GM13977 (cell line): ENCODE measurements at regions not wholly inside any gene's neighbourhood (a gene's known extent, or its start where the extent isn't known, plus 50 kb on each side); places are given as distances from the start of the nearest gene placed in this dataset.
"Not testable (repeated sequence)": the region's sequence is repeated elsewhere in the genome, so short reads cannot be mapped to it uniquely, and the experiment has no call there.

Experiments
- DNase-seq: peaks from one replicate; pipeline ENCODE4 v3.0.0; 2012; ENCODE audit warnings: low spot score
- CTCF ChIP-seq: IDR thresholded peaks from 2 replicates; pipeline ENCODE4 v1.5.1; 2012; ENCODE audit warnings: mild to moderate bottlenecking, control low read depth; ENCODE audit not compliant: insufficient read depth; ENCODE audit errors: extremely low read depth, missing control alignments
- in situ Hi-C: fragments of 300-500 bp; cut with MboI; formaldehyde crosslinking; loops from one replicate; pipeline ENCODE4 v1.12.0; 2022; ENCODE audit warnings: low sequenced_read_pairs, low pct_unique_long_range_greater_than_20kb, mixed read lengths, inconsistent platforms; ENCODE audit not compliant: unreplicated experiment

- in situ Hi-C loops, result no loop called here
- TF ChIP-seq CTCF, result no peak
- no peak for DNase-seq
Observed at GRCh38 chr4:66750273-66750672, 795.0 kb downstream of the CENPC start.

- DNase-seq, in situ Hi-C loops: not testable (repeated sequence)
Observed at GRCh38 chr4:66746918-66747317, 798.4 kb downstream of the CENPC start.

- DNase-seq, result no peak
- in situ Hi-C loops, result no loop called here
- no peak for TF ChIP-seq CTCF
Observed at GRCh38 chr4:66741081-66741480, 804.2 kb downstream of the CENPC start.

- DNase-seq, result no peak
- TF ChIP-seq CTCF, result no peak
- in situ Hi-C loops, result no loop called here
Observed at GRCh38 chr4:66736606-66737005, 808.7 kb downstream of the CENPC start.

- no peak for DNase-seq
- in situ Hi-C loops, result no loop called here
- no peak for TF ChIP-seq CTCF
Observed at GRCh38 chr4:66728280-66728679, 817.0 kb downstream of the CENPC start.

GRCh38 chr4:66712301-66712921 is 832.9 kb downstream of the CENPC start:
- DNase-seq, in situ Hi-C loops: not testable (repeated sequence)

- in situ Hi-C loops, result no loop called here
- DNase-seq, result no peak
- no peak for TF ChIP-seq CTCF
Observed at GRCh38 chr4:66704243-66704642, 841.1 kb downstream of the CENPC start.

- TF ChIP-seq CTCF, result no peak
- DNase-seq, result no peak
- in situ Hi-C loops, result no loop called here
Observed at GRCh38 chr4:66694739-66695138, 850.6 kb downstream of the CENPC start.
